GM19395 (cell line): ENCODE measurements at regions not wholly inside any gene's neighbourhood (a gene's known extent, or its start where the extent isn't known, plus 50 kb on each side); places are given as distances from the start of the nearest gene placed in this dataset.
"Not testable (repeated sequence)": the region's sequence is repeated elsewhere in the genome, so short reads cannot be mapped to it uniquely, and the experiment has no call there.

Experiments
- ATAC-seq: cut with Tn5 transposase; IDR thresholded peaks from one replicate; pipeline ENCODE4 v1.9.1; 2021; ENCODE audit warnings: mild to moderate bottlenecking, moderate library complexity; ENCODE audit not compliant: unreplicated experiment

GRCh38 chr10:78424050-78424449, 390.4 kb downstream of the RPS24 start:
- not testable (repeated sequence) for ATAC-seq

- no peak for ATAC-seq
Observed at GRCh38 chr10:78424723-78425122, 391.1 kb downstream of the RPS24 start.

- no peak for ATAC-seq
Observed at GRCh38 chr10:78426181-78426580, 392.5 kb downstream of the RPS24 start.

- ATAC-seq, result no peak
Observed at GRCh38 chr10:78427497-78428031, 393.9 kb downstream of the RPS24 start.

- no peak for ATAC-seq
Observed at GRCh38 chr10:78428579-78428978, 394.9 kb downstream of the RPS24 start.

- no peak for ATAC-seq
Observed at GRCh38 chr10:78429984-78430383, 396.3 kb downstream of the RPS24 start.

GRCh38 chr10:78432583-78432982, 398.9 kb downstream of the RPS24 start:
- no peak for ATAC-seq

GRCh38 chr10:78433076-78433595, 399.5 kb downstream of the RPS24 start:
- ATAC-seq, result no peak

- ATAC-seq, result no peak
Observed at GRCh38 chr10:78433766-78434535, 400.3 kb downstream of the RPS24 start.

GRCh38 chr10:78434886-78435285, 401.2 kb downstream of the RPS24 start:
- no peak for ATAC-seq

GRCh38 chr10:78435484-78436221, 402.0 kb downstream of the RPS24 start:
- no peak for ATAC-seq

GRCh38 chr10:78436222-78436573, 402.5 kb downstream of the RPS24 start:
- ATAC-seq, result no peak

- ATAC-seq, result no peak
Observed at GRCh38 chr10:78436706-78437406, 403.2 kb downstream of the RPS24 start.

GRCh38 chr10:78437407-78437768, 403.7 kb downstream of the RPS24 start:
- ATAC-seq, result no peak

GRCh38 chr10:78437998-78438906, 404.6 kb downstream of the RPS24 start:
- no peak for ATAC-seq

GRCh38 chr10:78438907-78439809, 405.5 kb downstream of the RPS24 start:
- ATAC-seq, result no peak

GRCh38 chr10:78441010-78441409, 407.3 kb downstream of the RPS24 start:
- no peak for ATAC-seq

GRCh38 chr10:78441694-78442093, 408.0 kb downstream of the RPS24 start:
- no peak for ATAC-seq

GRCh38 chr10:78442836-78443550, 409.3 kb downstream of the RPS24 start:
- no peak for ATAC-seq
